ENCODE measurements at regions not wholly inside any gene's neighbourhood (a gene's known extent, or its start where the extent isn't known, plus 50 kb on each side); places are given as distances from the start of the nearest gene placed in this dataset.
"Not testable (repeated sequence)": the region's sequence is repeated elsewhere in the genome, so short reads cannot be mapped to it uniquely, and the experiment has no call there.

DNA sequence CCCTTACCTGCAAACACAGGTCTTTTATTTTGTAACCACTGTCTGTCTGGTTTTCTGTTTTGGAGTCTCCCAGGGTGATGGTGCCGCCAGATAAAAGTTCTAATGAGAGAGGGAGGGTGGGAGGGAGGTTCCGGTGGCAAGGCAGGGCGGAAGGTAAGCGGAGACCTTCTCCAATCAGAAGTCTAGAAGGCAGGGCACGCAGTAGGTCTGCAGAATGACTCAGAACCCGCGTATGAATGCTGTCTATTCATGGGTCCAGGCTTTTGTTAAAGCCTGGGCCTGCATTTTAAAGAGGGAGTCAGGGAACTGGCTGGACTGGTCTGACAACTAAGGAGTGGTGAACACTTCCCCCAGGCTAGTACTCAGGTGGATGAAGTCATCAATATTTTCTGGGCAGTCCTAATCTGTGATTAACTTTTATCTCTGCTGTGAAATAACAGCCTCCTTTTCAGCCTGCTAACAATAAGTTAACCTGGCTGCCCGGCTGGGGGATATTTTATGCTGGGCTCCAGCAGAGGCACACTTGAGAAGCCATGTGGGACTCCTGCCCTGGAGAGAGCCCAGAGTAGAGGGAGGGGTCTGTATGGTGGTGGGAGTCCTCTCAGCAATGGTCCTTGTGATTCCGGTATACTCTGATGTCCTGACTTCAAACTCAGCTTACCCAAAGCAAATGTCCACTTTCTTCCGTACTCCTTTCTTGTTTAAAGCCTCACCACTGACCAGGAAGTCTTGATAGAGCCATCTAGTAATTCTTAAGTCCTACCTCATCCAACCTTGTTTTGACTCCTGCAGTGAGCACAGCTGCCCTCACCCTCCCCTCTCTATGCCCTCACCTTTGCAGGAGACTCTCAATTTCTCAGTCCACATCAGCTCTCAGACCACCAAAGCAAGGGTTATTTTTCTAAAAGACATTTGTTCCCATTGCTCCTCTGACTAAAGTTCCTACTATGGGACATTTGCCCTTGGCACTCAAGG is 85.3 kb upstream of the PLGLB2 start:
- TF ChIP-seq, protein P1, sequence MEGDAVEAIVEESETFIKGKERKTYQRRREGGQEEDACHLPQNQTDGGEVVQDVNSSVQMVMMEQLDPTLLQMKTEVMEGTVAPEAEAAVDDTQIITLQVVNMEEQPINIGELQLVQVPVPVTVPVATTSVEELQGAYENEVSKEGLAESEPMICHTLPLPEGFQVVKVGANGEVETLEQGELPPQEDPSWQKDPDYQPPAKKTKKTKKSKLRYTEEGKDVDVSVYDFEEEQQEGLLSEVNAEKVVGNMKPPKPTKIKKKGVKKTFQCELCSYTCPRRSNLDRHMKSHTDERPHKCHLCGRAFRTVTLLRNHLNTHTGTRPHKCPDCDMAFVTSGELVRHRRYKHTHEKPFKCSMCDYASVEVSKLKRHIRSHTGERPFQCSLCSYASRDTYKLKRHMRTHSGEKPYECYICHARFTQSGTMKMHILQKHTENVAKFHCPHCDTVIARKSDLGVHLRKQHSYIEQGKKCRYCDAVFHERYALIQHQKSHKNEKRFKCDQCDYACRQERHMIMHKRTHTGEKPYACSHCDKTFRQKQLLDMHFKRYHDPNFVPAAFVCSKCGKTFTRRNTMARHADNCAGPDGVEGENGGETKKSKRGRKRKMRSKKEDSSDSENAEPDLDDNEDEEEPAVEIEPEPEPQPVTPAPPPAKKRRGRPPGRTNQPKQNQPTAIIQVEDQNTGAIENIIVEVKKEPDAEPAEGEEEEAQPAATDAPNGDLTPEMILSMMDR (IDR thresholded peaks at IDR 0.05), result not testable (repeated sequence)
- not testable (repeated sequence) for TF ChIP-seq POLR2AphosphoS5 (IDR thresholded peaks at IDR 0.05)
